Central memory CD8-positive, alpha-beta T cell (primary cell): ENCODE measurements at regions not wholly inside any gene's neighbourhood (a gene's known extent, or its start where the extent isn't known, plus 50 kb on each side); places are given as distances from the start of the nearest gene placed in this dataset.

Experiments used
- ATAC-seq: fragments of 150-1000 bp; cut with Tn5 transposase; replicated peaks from 2 replicates; pipeline ENCODE4 v1.10.0; 2022; ENCODE audit warnings: mild to moderate bottlenecking, moderate FRiP score, moderate number of reproducible peaks; ENCODE audit not compliant: poor library complexity, severe bottlenecking; ENCODE audit errors: extremely low read depth
- DNase-seq, 2 donors: peaks; one replicate each; pipeline ENCODE4 v3.0.0; 2021; ENCODE audit warnings: low spot score in 2 of 2
- H3K27ac Mint-ChIP-seq: one replicate; pipeline ENCODE4 v1.8.0; 2022; ENCODE audit warnings: low read depth, mild to moderate bottlenecking, moderate library complexity, mixed read lengths
- H3K27me3 Mint-ChIP-seq: one replicate; pipeline ENCODE4 v1.8.0; 2022; ENCODE audit warnings: mixed read lengths
- H3K36me3 Mint-ChIP-seq: one replicate; pipeline ENCODE4 v1.8.0; 2022; ENCODE audit warnings: mild to moderate bottlenecking, moderate library complexity, mixed read lengths; ENCODE audit not compliant: insufficient read depth
- H3K4me1 Mint-ChIP-seq: one replicate; pipeline ENCODE4 v1.8.0; 2022; ENCODE audit warnings: mixed read lengths
- H3K4me3 Mint-ChIP-seq: one replicate; pipeline ENCODE4 v1.8.0; 2022; ENCODE audit warnings: mild to moderate bottlenecking, moderate library complexity, mixed read lengths
- H3K9me3 Mint-ChIP-seq: one replicate; pipeline ENCODE4 v1.8.0; 2022; ENCODE audit warnings: mixed read lengths

DNA sequence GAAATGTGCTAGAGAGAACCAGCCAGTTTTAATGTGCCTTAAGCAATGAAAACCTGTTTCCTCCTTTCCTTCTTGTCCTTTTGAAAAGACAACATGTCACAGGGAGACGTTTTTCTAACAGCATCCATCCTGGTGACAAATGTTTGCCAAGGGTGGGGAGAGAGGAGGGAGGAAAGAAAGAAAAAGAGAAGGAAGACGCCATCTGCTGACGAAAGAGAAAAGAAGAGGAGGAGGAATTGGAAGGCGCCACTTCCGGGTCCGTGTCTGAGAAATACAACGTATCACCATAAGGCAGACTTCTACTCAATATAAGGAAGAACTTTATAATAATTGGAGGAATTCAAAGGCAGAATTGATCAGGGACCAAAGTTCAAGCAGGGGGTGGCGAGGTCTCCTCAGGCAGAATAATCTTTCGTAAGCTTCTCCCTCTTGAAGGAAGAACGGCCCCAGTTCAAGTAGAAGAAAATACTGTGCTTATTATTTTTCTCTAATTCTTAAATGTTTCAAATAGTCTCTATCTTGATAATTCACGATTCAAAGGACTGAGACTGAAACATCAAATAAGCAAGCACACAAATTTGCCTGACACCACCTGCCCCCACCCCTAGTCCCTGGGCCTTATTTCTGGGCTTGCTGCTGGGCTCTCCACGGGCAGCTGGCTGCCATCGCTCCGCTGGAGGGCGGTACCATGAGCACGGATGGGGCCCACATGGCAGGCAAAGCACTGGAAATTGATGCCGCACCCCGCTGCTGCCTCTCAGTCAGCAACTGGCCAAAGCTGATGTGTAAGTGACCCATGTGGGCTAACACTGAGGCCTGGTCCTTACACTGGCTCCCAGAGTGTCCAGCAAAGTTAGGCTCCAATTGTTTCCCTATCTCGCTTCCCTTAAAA is 273.7 kb upstream of the KLF14 start:
- no peaks in the 10 kb centered on the region for H3K9me3 Mint-ChIP-seq
- H3K4me3 Mint-ChIP-seq: peak overlapping the region; percentile 21
- peak in 1 of 2 donors; percentile 42 for DNase-seq
- H3K27ac Mint-ChIP-seq: peak overlapping the region; percentile 85
- no peaks in the 10 kb centered on the region for H3K27me3 Mint-ChIP-seq
- H3K36me3 Mint-ChIP-seq: peaks cover 33% of the 10 kb centered on the region
- peaks cover 91% of the 10 kb centered on the region for H3K4me1 Mint-ChIP-seq
- ATAC-seq: peak; percentile 53

- no peaks in the 10 kb centered on the region for H3K9me3 Mint-ChIP-seq
- H3K4me3 Mint-ChIP-seq: peak overlapping the region; percentile 37
- no peak for DNase-seq
- peaks cover 36% of the 10 kb centered on the region for H3K36me3 Mint-ChIP-seq
- peaks cover 92% of the 10 kb centered on the region for H3K4me1 Mint-ChIP-seq
- peak overlapping the region; percentile 85 for H3K27ac Mint-ChIP-seq
- ATAC-seq: no peak
- no peaks in the 10 kb centered on the region for H3K27me3 Mint-ChIP-seq
These were observed 275.1 kb upstream of the KLF14 start for GRCh38 chr7:131008840-131009711.

DNA sequence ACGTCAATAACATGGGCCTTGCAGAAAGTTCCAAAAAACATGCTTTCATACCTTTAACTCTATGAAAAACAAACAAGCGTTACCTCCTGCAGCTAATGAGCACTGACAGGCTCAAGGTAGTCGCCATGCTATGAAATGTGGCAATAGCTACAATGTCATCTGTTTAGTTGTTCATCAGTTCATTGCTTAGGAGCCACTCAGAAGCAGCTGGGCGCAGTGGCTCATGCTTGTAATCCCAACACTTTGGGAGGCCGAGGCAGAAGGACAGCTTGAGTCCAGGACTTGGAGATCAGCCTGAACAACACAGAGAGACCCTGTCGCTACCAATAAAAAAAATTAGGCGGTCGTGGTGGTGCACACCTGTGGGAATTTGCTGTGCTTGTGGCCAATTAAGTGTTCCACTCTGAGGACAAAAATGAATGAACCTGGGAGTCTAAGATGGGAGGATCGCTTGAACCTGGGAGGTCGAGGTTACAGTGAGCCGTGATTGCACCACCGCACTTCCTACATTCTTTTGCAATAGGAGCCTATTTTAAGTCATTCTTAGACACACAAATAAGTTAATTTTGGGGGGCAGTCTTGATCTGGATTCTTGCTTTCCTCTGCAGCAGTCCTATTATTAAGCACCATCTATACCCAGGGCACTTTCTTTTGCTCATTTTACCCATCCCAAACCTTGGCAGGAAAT is 276.2 kb upstream of the KLF14 start:
- H3K4me1 Mint-ChIP-seq: peaks cover 88% of the 10 kb centered on the region
- H3K4me3 Mint-ChIP-seq: peak overlapping the region; percentile 65
- H3K27me3 Mint-ChIP-seq: no peaks in the 10 kb centered on the region
- peak overlapping the region; percentile 84 for H3K27ac Mint-ChIP-seq
- ATAC-seq (no peak), DNase-seq (no peak)
- peaks cover 32% of the 10 kb centered on the region for H3K36me3 Mint-ChIP-seq
- no peaks in the 10 kb centered on the region for H3K9me3 Mint-ChIP-seq

GRCh38 chr7:131010717-131011431 is 276.9 kb upstream of the KLF14 start:
- Mint-ChIP-seq H3K36me3 (peaks cover 32% of the 10 kb centered on the region), H3K27ac (peak overlapping the region; percentile 84), H3K27me3 (no peaks in the 10 kb centered on the region), H3K4me3 (peak overlapping the region; percentile 65), H3K4me1 (peaks cover 88% of the 10 kb centered on the region), H3K9me3 (no peaks in the 10 kb centered on the region)
- DNase-seq (no peak), ATAC-seq (no peak)

DNA sequence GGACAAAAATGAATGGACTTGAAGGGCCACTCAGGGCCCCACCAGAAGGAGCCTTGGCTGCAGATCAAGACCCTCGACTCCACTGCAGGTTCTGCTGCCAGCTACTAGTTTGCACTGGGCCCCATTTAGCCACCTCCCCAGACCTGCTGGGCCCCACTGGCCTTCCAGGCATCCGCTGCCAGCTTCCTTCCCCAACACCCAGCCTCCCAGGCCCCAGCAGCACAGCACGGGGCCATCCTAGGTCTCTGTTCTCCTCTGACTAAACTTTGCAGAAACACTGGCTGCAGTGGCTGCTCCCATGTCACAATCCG is 277.4 kb upstream of the KLF14 start:
- ATAC-seq (no peak), DNase-seq (no peak)
- Mint-ChIP-seq H3K9me3 (no peaks in the 10 kb centered on the region), H3K27ac (peak overlapping the region; percentile 84), H3K4me3 (peak overlapping the region; percentile 65), H3K36me3 (peaks cover 33% of the 10 kb centered on the region), H3K4me1 (peaks cover 88% of the 10 kb centered on the region), H3K27me3 (no peaks in the 10 kb centered on the region)

DNA sequence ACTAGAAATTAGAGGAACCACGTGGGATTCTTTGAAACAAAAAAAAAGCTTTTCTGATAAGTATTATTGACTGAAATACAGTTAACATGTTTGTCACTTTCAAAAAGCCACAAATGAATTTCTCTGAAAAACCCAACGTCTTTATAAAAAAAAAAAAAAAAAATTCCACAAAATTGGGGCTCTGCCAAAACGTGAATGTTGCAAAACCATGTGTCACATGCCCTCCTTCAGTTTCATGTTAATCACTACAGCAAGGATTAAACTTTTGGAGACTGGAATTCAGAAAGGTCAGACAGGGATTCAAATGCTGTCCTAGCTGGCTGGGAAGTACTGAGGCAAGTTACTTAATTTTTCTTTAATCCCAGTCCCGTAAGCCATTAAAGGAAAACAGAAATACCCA is 278.0 kb upstream of the KLF14 start:
- H3K4me3 Mint-ChIP-seq: peak overlapping the region; percentile 65
- H3K36me3 Mint-ChIP-seq: peaks cover 36% of the 10 kb centered on the region
- ATAC-seq: no peak
- DNase-seq: no peak
- H3K27me3 Mint-ChIP-seq: no peaks in the 10 kb centered on the region
- peak overlapping the region; percentile 84 for H3K27ac Mint-ChIP-seq
- H3K9me3 Mint-ChIP-seq: no peaks in the 10 kb centered on the region
- peaks cover 90% of the 10 kb centered on the region for H3K4me1 Mint-ChIP-seq

GRCh38 chr7:131012477-131013031 is 278.5 kb upstream of the KLF14 start:
- Mint-ChIP-seq H3K9me3 (no peaks in the 10 kb centered on the region), H3K36me3 (peaks cover 33% of the 10 kb centered on the region), H3K27ac (peak overlapping the region; percentile 84), H3K4me3 (peak overlapping the region; percentile 65), H3K4me1 (peaks cover 88% of the 10 kb centered on the region), H3K27me3 (no peaks in the 10 kb centered on the region)
- ATAC-seq (no peak), DNase-seq (no peak)

DNA sequence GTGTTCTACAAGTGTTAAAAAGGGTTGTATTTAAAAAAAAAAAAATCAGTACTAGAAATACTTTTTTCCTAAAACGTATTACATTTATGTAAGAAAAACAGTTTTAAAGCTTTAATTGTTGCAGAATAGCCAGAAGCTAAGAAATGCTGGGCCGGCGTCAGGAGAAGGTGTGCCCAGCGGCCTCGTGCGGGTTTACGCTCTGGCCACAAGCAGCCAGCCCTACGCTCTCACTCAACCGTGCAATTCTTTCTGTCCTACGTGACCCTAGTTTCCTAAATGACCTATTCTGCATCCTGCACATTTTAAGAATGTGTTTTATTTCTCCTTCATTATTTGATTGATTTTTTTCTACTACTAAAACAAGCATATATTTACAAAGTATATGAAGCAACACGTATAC is 279.7 kb upstream of the KLF14 start:
- Mint-ChIP-seq H3K27ac (peak overlapping the region; percentile 83), H3K27me3 (no peaks in the 10 kb centered on the region)

GRCh38 chr7:131014906-131015656 is 281.1 kb upstream of the KLF14 start:
- Mint-ChIP-seq H3K4me3 (no peak overlapping the region), H3K36me3 (peaks cover 38% of the 10 kb centered on the region), H3K4me1 (peaks cover 81% of the 10 kb centered on the region), H3K9me3 (no peaks in the 10 kb centered on the region), H3K27me3 (no peaks in the 10 kb centered on the region), H3K27ac (peak overlapping the region; percentile 83)
- DNase-seq (no peak), ATAC-seq (no peak)

More for the DNA sequence above, 279.7 kb upstream of the KLF14 start:
- H3K4me1 Mint-ChIP-seq: peaks cover 90% of the 10 kb centered on the region
- no peak for ATAC-seq
- peaks cover 40% of the 10 kb centered on the region for H3K36me3 Mint-ChIP-seq
- no peak for DNase-seq
- H3K9me3 Mint-ChIP-seq: no peaks in the 10 kb centered on the region
- H3K4me3 Mint-ChIP-seq: peak overlapping the region; percentile 54

DNA sequence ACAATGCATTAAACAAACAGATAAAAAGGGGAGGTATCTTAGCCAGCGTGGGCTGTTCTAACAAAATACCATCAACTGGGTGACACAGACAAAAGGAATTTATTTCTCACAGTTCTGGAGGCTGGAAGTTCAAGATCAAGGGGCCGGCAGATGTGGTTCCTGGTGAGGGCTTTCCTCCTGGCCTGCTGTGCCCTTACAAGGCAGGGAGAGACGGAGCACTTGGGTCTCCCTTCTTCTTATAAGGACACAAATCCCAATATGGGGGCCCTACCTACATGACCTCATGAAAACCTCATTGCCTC is 281.6 kb upstream of the KLF14 start:
- no peak for ATAC-seq
- no peaks in the 10 kb centered on the region for H3K27me3 Mint-ChIP-seq
- no peaks in the 10 kb centered on the region for H3K9me3 Mint-ChIP-seq
- peaks cover 81% of the 10 kb centered on the region for H3K4me1 Mint-ChIP-seq
- DNase-seq: no peak
- H3K27ac Mint-ChIP-seq: no peak overlapping the region
- H3K36me3 Mint-ChIP-seq: peaks cover 38% of the 10 kb centered on the region
- no peak overlapping the region for H3K4me3 Mint-ChIP-seq

DNA sequence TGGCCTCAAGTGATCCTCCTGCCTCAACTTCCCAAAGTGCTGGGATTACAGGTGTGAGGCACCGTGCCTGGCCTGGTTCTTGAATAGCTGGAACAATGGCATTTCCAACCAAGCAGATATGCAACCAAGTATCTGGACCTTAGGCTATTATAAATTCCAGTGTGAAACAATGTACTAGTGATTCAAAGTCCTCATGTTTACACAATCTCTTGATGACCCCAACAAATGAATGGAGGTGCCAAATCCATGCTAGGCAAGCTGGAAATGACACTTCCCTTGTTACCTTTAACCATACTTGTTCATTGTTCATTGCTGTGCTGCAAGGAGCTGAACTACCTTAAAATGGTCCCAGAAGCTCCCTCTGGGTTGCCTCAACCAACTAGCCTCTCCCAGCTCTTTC is 282.2 kb upstream of the KLF14 start:
- ATAC-seq: no peak
- Mint-ChIP-seq H3K27me3 (no peaks in the 10 kb centered on the region), H3K9me3 (no peaks in the 10 kb centered on the region), H3K4me3 (no peak overlapping the region), H3K4me1 (peaks cover 81% of the 10 kb centered on the region), H3K27ac (peak overlapping the region; percentile 25), H3K36me3 (peaks cover 40% of the 10 kb centered on the region)
- no peak for DNase-seq
